ENCODE measurements at regions not wholly inside any gene's neighbourhood (a gene's known extent, or its start where the extent isn't known, plus 50 kb on each side); places are given as distances from the start of the nearest gene placed in this dataset.

- H3K9me3 ChIP-seq (ENCODE audit: control insufficient read depth in 4 of 4, low read length in 3 of 4): no peaks in the 10 kb centered on the region
Observed at GRCh38 chrX:88655460-88655859, 91.6 kb upstream of the CPXCR1 start.

More at GRCh38 chrX:88655460-88655859, 91.6 kb upstream of the CPXCR1 start:
- no peak for DNase-seq (ENCODE audit: low spot score)
- Histone ChIP-seq H3K9ac (ENCODE audit: low read depth in 1 of 2, low read length in 2 of 2) (no peak overlapping the region), H3K27ac (ENCODE audit: low read depth in 1 of 2, low read length in 2 of 2) (no peak overlapping the region), H3K4me3 (ENCODE audit: low read depth in 1 of 3, low read length in 3 of 3) (no peak overlapping the region), H3K4me1 (ENCODE audit: control insufficient read depth in 4 of 4, insufficient read depth in 4 of 4, low read length in 3 of 4) (no peaks in the 10 kb centered on the region), H3K27me3 (ENCODE audit: control insufficient read depth in 4 of 4, insufficient read depth in 4 of 4, low read length in 3 of 4) (no peaks in the 10 kb centered on the region), H3K36me3 (ENCODE audit: control insufficient read depth in 4 of 4, insufficient read depth in 3 of 4, low read depth in 1 of 4, low read length in 3 of 4) (no peaks in the 10 kb centered on the region)
- TF ChIP-seq, protein P1, sequence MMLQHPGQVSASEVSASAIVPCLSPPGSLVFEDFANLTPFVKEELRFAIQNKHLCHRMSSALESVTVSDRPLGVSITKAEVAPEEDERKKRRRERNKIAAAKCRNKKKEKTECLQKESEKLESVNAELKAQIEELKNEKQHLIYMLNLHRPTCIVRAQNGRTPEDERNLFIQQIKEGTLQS (IDR thresholded peaks at IDR 0.05): no peak
- no peak for TF ChIP-seq SP1 (IDR thresholded peaks at IDR 0.05)
- no peak for TF ChIP-seq TAF1 (conservative IDR thresholded peaks at IDR 0.05)
- no peak for TF ChIP-seq ZBTB33 (IDR thresholded peaks at IDR 0.05)
- TF ChIP-seq MAX (IDR thresholded peaks at IDR 0.05): no peak
- no peak for TF ChIP-seq REST (IDR thresholded peaks at IDR 0.05)
- TF ChIP-seq HNF4A (conservative IDR thresholded peaks at IDR 0.05): no peak
- no peak for TF ChIP-seq JUND (IDR thresholded peaks at IDR 0.05)
- TF ChIP-seq HNF4G (IDR thresholded peaks at IDR 0.05): no peak
- TF ChIP-seq EGR1 (IDR thresholded peaks at IDR 0.05; ENCODE audit: low read depth in 2 of 2): no peak
- TF ChIP-seq FOXA2 (IDR thresholded peaks at IDR 0.05): no peak
- TF ChIP-seq NR2F2 (IDR thresholded peaks at IDR 0.05): no peak
- TF ChIP-seq GABPA (IDR thresholded peaks at IDR 0.05 in 1 of 2, conservative IDR thresholded peaks at IDR 0.05 in 1 of 2): no peak
- TF ChIP-seq RAD21 (IDR thresholded peaks at IDR 0.05): no peak
- no peak for TF ChIP-seq YY1 (IDR thresholded peaks at IDR 0.05)
- TF ChIP-seq, protein P2, sequence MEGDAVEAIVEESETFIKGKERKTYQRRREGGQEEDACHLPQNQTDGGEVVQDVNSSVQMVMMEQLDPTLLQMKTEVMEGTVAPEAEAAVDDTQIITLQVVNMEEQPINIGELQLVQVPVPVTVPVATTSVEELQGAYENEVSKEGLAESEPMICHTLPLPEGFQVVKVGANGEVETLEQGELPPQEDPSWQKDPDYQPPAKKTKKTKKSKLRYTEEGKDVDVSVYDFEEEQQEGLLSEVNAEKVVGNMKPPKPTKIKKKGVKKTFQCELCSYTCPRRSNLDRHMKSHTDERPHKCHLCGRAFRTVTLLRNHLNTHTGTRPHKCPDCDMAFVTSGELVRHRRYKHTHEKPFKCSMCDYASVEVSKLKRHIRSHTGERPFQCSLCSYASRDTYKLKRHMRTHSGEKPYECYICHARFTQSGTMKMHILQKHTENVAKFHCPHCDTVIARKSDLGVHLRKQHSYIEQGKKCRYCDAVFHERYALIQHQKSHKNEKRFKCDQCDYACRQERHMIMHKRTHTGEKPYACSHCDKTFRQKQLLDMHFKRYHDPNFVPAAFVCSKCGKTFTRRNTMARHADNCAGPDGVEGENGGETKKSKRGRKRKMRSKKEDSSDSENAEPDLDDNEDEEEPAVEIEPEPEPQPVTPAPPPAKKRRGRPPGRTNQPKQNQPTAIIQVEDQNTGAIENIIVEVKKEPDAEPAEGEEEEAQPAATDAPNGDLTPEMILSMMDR (IDR thresholded peaks at IDR 0.05; ENCODE audit: low read depth, low read length, missing input control): no peak

Data from liver (tissue), 7 donors.